K562 (cell line): ENCODE measurements at regions not wholly inside any gene's neighbourhood (a gene's known extent, or its start where the extent isn't known, plus 50 kb on each side); places are given as distances from the start of the nearest gene placed in this dataset.

Experiments
- ADNP ChIP-seq: fragments of 200-800 bp; sonication (Bioruptor generic); IDR thresholded peaks from 2 replicates; pipeline ENCODE4 v1.6.1; 2016; ENCODE audit warnings: missing genetic modification characterization, missing compliant biosample characterization
- BCOR ChIP-seq: fragments of 450-650 bp; IDR thresholded peaks from 2 replicates; pipeline ENCODE4 v1.6.1; 2016
- BRD4 ChIP-seq: fragments of 200-600 bp; sonication (generic); IDR thresholded peaks from 2 replicates; pipeline ENCODE4 v1.6.1; 2017; ENCODE audit warnings: inconsistent platforms
- CCAR2 ChIP-seq: fragments of 200-400 bp; formaldehyde crosslinking; IDR thresholded peaks from 2 replicates; pipeline ENCODE4 v1.6.1; 2017; ENCODE audit warnings: mild to moderate bottlenecking, low read depth, low read length
- ETV6 ChIP-seq, 3 experiments: fragments of 150-350 bp in 1 of 3; sonication (generic) in 1 of 3; formaldehyde crosslinking in 1 of 3; IDR thresholded peaks; 2 replicates each; pipeline versions ENCODE4 v1.6.1 to v1.8.0; 2014 to 2022; ENCODE audit warnings: borderline replicate concordance in 2 of 3, low read depth in 2 of 3, antibody characterized with exemption in 1 of 3, low read length in 1 of 3, mild to moderate bottlenecking in 1 of 3, missing genetic modification reagents in 1 of 3
- HDAC2 ChIP-seq: fragments of 450-650 bp; IDR thresholded peaks from 2 replicates; pipeline ENCODE4 v1.6.1; 2016; ENCODE audit warnings: mild to moderate bottlenecking
- HDAC3 ChIP-seq: fragments of 450-650 bp; IDR thresholded peaks from 2 replicates; pipeline ENCODE4 v1.6.1; 2018; ENCODE audit warnings: borderline replicate concordance, mild to moderate bottlenecking, moderate library complexity; ENCODE audit not compliant: partially characterized antibody
- HDGF ChIP-seq: fragments of 450-650 bp; IDR thresholded peaks from 2 replicates; pipeline ENCODE4 v1.6.1; 2016
- MCM7 ChIP-seq, 2 experiments: fragments of 450-650 bp; IDR thresholded peaks; 2 replicates each; pipeline ENCODE4 v1.6.1; 2016 to 2018
- NCOA6 ChIP-seq: fragments of 450-650 bp; IDR thresholded peaks from 2 replicates; pipeline ENCODE4 v1.6.1; 2017; ENCODE audit warnings: mild to moderate bottlenecking
- NR4A1 ChIP-seq, 2 experiments: fragments of 250-450 bp in 1 of 2; fragments of 450-650 bp in 1 of 2; sonication (Bioruptor Pico) in 1 of 2; IDR thresholded peaks; 2 replicates each; pipeline versions ENCODE4 v1.4.0 to v1.6.1; 2016 to 2020; ENCODE audit warnings: mild to moderate bottlenecking in 2 of 2, missing compliant biosample characterization in 1 of 2, missing genetic modification characterization in 1 of 2, moderate library complexity in 1 of 2
- NRF1 ChIP-seq, 2 experiments: fragments of 450-650 bp; IDR thresholded peaks in 1 of 2; conservative IDR thresholded peaks in 1 of 2; 2 replicates each; pipeline ENCODE4 v1.6.1; 2014; ENCODE audit warnings: mild to moderate bottlenecking in 2 of 2
- PTBP1 ChIP-seq: fragments of 200-400 bp; formaldehyde crosslinking; IDR thresholded peaks from 2 replicates; pipeline ENCODE4 v1.6.1; 2017; ENCODE audit warnings: low read depth, low read length
- RCOR1 ChIP-seq, 2 experiments: IDR thresholded peaks; 2 replicates each; pipeline ENCODE4 v1.6.1; 2012; ENCODE audit warnings: low read depth in 2 of 2, low read length in 2 of 2, borderline replicate concordance in 1 of 2, improper control_type of control experiment in 1 of 2
- RNF2 ChIP-seq: sonication (generic); IDR thresholded peaks from 2 replicates; pipeline ENCODE4 v1.6.1; 2016
- TAF9B ChIP-seq: fragments of 450-650 bp; IDR thresholded peaks from 2 replicates; pipeline ENCODE4 v1.6.1; 2018; ENCODE audit warnings: mild to moderate bottlenecking; ENCODE audit not compliant: partially characterized antibody
- XRCC4 ChIP-seq: IDR thresholded peaks from one replicate; pipeline ENCODE4 v1.6.1; 2011; ENCODE audit not compliant: insufficient read depth, insufficient read length; ENCODE audit errors: extremely low read depth
- XRCC5 ChIP-seq: fragments of 200-400 bp; formaldehyde crosslinking; IDR thresholded peaks from 2 replicates; pipeline ENCODE4 v1.6.1; 2017; ENCODE audit warnings: low read depth, mild to moderate bottlenecking, low read length
- ZBTB17 ChIP-seq: fragments of 450-650 bp; formaldehyde crosslinking; IDR thresholded peaks from 2 replicates; pipeline ENCODE4 v1.4.0; 2020; ENCODE audit warnings: mild to moderate bottlenecking
- ZBTB7A ChIP-seq: IDR thresholded peaks from 2 replicates; pipeline ENCODE4 v1.6.1; 2011; ENCODE audit warnings: low read depth, mild to moderate bottlenecking, low read length, moderate library complexity, borderline replicate concordance; ENCODE audit not compliant: control insufficient read depth
- ZKSCAN3 ChIP-seq: fragments of 250-450 bp; sonication (Bioruptor Pico); IDR thresholded peaks from 2 replicates; pipeline ENCODE4 v1.4.0; 2020
- ZKSCAN8 ChIP-seq: fragments of 200-800 bp; sonication (Bioruptor generic); IDR thresholded peaks from 2 replicates; pipeline ENCODE4 v1.6.1; 2016; ENCODE audit warnings: missing genetic modification characterization, missing compliant biosample characterization
- ZNF23 ChIP-seq: fragments of 250-450 bp; sonication (Bioruptor Pico); IDR thresholded peaks from 2 replicates; pipeline ENCODE4 v1.4.0; 2020; ENCODE audit warnings: mild to moderate bottlenecking
- ZNF436 ChIP-seq: fragments of 250-450, 450-650 bp; sonication (Bioruptor Pico); formaldehyde crosslinking; IDR thresholded peaks from 2 replicates; pipeline ENCODE4 v1.7.0; 2020; ENCODE audit warnings: mild to moderate bottlenecking
- TF ChIP-seq, protein P1 (sequence below), 3 experiments: IDR thresholded peaks in 2 of 3; conservative IDR thresholded peaks in 1 of 3; 2 replicates each; pipeline ENCODE4 v1.5.1; 2011 to 2012; ENCODE audit warnings: low read length in 3 of 3, mild to moderate bottlenecking in 3 of 3, control low read depth in 2 of 3, improper control_type of control experiment in 1 of 3, inconsistent platforms in 1 of 3, low read depth in 1 of 3, mixed read lengths in 1 of 3, moderate library complexity in 1 of 3; ENCODE audit not compliant: insufficient read depth in 2 of 3
- TF ChIP-seq, protein P2 (sequence below): fragments of 200-800 bp; sonication (Bioruptor generic); IDR thresholded peaks from 2 replicates; pipeline ENCODE4 v1.6.1; 2017; ENCODE audit warnings: missing genetic modification characterization, missing compliant biosample characterization

GRCh38 chr14:65237941-65238340, 135.6 kb upstream of the MAX start (continued):
- no peak for TF ChIP-seq XRCC5
- TF ChIP-seq ADNP (tag): no peak
- TF ChIP-seq ZNF436: no peak
- no peak for TF ChIP-seq ZBTB17 (CRISPR knock-in tag)
- TF ChIP-seq, protein P1, sequence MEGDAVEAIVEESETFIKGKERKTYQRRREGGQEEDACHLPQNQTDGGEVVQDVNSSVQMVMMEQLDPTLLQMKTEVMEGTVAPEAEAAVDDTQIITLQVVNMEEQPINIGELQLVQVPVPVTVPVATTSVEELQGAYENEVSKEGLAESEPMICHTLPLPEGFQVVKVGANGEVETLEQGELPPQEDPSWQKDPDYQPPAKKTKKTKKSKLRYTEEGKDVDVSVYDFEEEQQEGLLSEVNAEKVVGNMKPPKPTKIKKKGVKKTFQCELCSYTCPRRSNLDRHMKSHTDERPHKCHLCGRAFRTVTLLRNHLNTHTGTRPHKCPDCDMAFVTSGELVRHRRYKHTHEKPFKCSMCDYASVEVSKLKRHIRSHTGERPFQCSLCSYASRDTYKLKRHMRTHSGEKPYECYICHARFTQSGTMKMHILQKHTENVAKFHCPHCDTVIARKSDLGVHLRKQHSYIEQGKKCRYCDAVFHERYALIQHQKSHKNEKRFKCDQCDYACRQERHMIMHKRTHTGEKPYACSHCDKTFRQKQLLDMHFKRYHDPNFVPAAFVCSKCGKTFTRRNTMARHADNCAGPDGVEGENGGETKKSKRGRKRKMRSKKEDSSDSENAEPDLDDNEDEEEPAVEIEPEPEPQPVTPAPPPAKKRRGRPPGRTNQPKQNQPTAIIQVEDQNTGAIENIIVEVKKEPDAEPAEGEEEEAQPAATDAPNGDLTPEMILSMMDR (IDR thresholded peaks at IDR 0.05 in 2 of 3, conservative IDR thresholded peaks at IDR 0.05 in 1 of 3; ENCODE audit: insufficient read depth in 2 of 3, low read depth in 1 of 3, low read length in 3 of 3): peak in 2 of 3 experiments; percentile 9 to 28; a peak in 2 of 6 replicates
- TF ChIP-seq NR4A1 (CRISPR knock-in tag; IDR thresholded peaks at IDR 0.05): no peak
- no peak for TF ChIP-seq NR4A1 (tag; IDR thresholded peaks at IDR 0.05)
- no peak for TF ChIP-seq NRF1 (conservative IDR thresholded peaks at IDR 0.05 in 1 of 2, IDR thresholded peaks at IDR 0.05 in 1 of 2)
- TF ChIP-seq MCM7 (IDR thresholded peaks at IDR 0.05): no peak
- TF ChIP-seq BCOR: no peak
- TF ChIP-seq ZBTB7A: no peak
- TF ChIP-seq ETV6 (IDR thresholded peaks at IDR 0.05; ENCODE audit: borderline replicate concordance in 1 of 2, low read depth in 2 of 2, low read length in 1 of 2): no peak
- TF ChIP-seq ETV6 (CRISPR knock-in tag; IDR thresholded peaks at IDR 0.05; ENCODE audit: borderline replicate concordance): no peak
- TF ChIP-seq NCOA6: no peak
- TF ChIP-seq TAF9B: no peak
- no peak for TF ChIP-seq HDGF
- TF ChIP-seq ZKSCAN8 (CRISPR knock-in tag): no peak
- no peak for TF ChIP-seq HDAC3
- no peak for TF ChIP-seq HDAC2
- no peak for TF ChIP-seq ZKSCAN3
- TF ChIP-seq PTBP1: no peak
- no peak for TF ChIP-seq CCAR2
- TF ChIP-seq RCOR1 (IDR thresholded peaks at IDR 0.05; ENCODE audit: borderline replicate concordance in 1 of 2, low read depth in 2 of 2, low read length in 2 of 2): peak in 1 of 2 experiments; percentile 58; a peak in 1 of 4 replicates
- TF ChIP-seq BRD4: no peak
- TF ChIP-seq XRCC4: no peak
- TF ChIP-seq ZNF23: no peak
- TF ChIP-seq, protein P2, sequence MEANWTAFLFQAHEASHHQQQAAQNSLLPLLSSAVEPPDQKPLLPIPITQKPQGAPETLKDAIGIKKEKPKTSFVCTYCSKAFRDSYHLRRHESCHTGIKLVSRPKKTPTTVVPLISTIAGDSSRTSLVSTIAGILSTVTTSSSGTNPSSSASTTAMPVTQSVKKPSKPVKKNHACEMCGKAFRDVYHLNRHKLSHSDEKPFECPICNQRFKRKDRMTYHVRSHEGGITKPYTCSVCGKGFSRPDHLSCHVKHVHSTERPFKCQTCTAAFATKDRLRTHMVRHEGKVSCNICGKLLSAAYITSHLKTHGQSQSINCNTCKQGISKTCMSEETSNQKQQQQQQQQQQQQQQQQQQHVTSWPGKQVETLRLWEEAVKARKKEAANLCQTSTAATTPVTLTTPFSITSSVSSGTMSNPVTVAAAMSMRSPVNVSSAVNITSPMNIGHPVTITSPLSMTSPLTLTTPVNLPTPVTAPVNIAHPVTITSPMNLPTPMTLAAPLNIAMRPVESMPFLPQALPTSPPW (CRISPR knock-in tag): peak; percentile 38; the same call in 1 of the 2 replicates
- TF ChIP-seq RNF2: no peak
